ENCODE measurements at regions not wholly inside any gene's neighbourhood (a gene's known extent, or its start where the extent isn't known, plus 50 kb on each side); places are given as distances from the start of the nearest gene placed in this dataset.

- Mint-ChIP-seq H3K27ac (ENCODE audit: unreplicated experiment) (no peak overlapping the region), H3K4me3 (ENCODE audit: unreplicated experiment) (no peak overlapping the region), H3K27me3 (ENCODE audit: unreplicated experiment) (peaks cover 2% of the 10 kb centered on the region), H3K4me1 (ENCODE audit: unreplicated experiment) (no peaks in the 10 kb centered on the region), H3K9me3 (ENCODE audit: unreplicated experiment) (no peaks in the 10 kb centered on the region), H3K36me3 (ENCODE audit: low read depth, unreplicated experiment) (no peaks in the 10 kb centered on the region)
- TF ChIP-seq, protein P1, sequence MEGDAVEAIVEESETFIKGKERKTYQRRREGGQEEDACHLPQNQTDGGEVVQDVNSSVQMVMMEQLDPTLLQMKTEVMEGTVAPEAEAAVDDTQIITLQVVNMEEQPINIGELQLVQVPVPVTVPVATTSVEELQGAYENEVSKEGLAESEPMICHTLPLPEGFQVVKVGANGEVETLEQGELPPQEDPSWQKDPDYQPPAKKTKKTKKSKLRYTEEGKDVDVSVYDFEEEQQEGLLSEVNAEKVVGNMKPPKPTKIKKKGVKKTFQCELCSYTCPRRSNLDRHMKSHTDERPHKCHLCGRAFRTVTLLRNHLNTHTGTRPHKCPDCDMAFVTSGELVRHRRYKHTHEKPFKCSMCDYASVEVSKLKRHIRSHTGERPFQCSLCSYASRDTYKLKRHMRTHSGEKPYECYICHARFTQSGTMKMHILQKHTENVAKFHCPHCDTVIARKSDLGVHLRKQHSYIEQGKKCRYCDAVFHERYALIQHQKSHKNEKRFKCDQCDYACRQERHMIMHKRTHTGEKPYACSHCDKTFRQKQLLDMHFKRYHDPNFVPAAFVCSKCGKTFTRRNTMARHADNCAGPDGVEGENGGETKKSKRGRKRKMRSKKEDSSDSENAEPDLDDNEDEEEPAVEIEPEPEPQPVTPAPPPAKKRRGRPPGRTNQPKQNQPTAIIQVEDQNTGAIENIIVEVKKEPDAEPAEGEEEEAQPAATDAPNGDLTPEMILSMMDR (IDR thresholded peaks at IDR 0.05; ENCODE audit: unreplicated experiment) = no peak
- DNase-seq (ENCODE audit: low spot score) = no peak
Observed at GRCh38 chr17:74019860-74020259, 183.6 kb upstream of the RPL38 start.

DNA sequence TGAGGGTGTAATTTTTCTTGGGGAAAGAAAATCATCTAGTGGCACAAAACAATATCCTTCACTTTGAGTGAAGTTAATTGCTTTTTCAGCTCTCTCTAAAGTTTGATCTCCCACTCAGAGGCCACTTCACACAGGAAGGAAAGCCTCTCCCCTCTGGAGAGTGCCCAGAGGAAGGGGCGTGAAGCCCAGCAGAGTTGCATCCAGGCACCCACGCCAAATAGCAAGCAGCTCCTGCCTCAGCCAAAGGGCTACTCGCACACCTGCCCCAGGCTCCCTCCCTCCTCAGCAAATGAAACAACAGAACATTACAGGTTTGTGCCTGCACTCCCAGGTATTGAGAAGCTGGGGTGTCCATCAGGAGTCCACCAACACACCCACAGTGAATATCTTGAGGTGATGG, 183.0 kb upstream of the RPL38 start:
- H3K27me3 Mint-ChIP-seq (ENCODE audit: unreplicated experiment) = peaks cover 2% of the 10 kb centered on the region
- H3K4me1 Mint-ChIP-seq (ENCODE audit: unreplicated experiment) = no peaks in the 10 kb centered on the region
- TF ChIP-seq, protein P1 (IDR thresholded peaks at IDR 0.05; ENCODE audit: unreplicated experiment) = no peak
- no peak overlapping the region for H3K27ac Mint-ChIP-seq (ENCODE audit: unreplicated experiment)
- no peaks in the 10 kb centered on the region for H3K9me3 Mint-ChIP-seq (ENCODE audit: unreplicated experiment)
- H3K4me3 Mint-ChIP-seq (ENCODE audit: unreplicated experiment) = no peak overlapping the region
- H3K36me3 Mint-ChIP-seq (ENCODE audit: low read depth, unreplicated experiment) = no peaks in the 10 kb centered on the region
- no peak for DNase-seq (ENCODE audit: low spot score)

DNA sequence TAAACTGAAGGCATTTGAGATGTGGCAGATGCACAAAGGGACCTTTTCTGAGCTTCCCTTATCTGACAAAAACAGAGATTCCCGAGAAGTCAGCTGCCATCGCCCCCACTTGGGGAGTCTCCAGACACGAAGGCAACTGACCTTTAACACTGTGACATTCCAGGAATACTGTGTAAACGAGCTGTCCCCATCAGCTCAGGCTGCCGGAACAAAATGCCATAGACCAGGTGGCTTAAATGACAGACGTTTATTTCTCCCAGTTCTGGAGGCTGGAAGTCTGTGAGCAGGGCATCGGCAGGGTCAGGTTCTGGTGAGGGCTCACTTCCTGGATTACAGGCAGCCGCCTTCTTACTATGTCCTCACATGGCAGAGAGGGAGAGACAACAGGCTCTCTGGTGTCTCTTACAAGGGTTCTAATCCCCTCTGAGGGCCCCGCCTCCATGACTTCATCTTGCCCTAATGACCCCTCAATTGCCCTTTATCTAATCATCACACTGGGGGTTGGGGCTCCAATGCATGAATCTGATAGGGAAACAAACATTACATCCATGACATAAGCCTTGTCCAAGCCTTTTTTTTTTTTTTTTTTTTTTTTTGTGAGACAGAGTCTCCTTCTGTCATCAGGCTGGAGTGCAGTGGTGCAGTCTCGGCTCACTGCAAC, 178.5 kb upstream of the RPL38 start:
- no peak for DNase-seq (ENCODE audit: low spot score)
- Mint-ChIP-seq H3K9me3 (ENCODE audit: unreplicated experiment) (no peaks in the 10 kb centered on the region), H3K4me1 (ENCODE audit: unreplicated experiment) (no peaks in the 10 kb centered on the region), H3K27me3 (ENCODE audit: unreplicated experiment) (no peaks in the 10 kb centered on the region), H3K36me3 (ENCODE audit: low read depth, unreplicated experiment) (no peaks in the 10 kb centered on the region), H3K27ac (ENCODE audit: unreplicated experiment) (no peak overlapping the region), H3K4me3 (ENCODE audit: unreplicated experiment) (no peak overlapping the region)
- TF ChIP-seq, protein P1 (IDR thresholded peaks at IDR 0.05; ENCODE audit: unreplicated experiment) = no peak

DNA sequence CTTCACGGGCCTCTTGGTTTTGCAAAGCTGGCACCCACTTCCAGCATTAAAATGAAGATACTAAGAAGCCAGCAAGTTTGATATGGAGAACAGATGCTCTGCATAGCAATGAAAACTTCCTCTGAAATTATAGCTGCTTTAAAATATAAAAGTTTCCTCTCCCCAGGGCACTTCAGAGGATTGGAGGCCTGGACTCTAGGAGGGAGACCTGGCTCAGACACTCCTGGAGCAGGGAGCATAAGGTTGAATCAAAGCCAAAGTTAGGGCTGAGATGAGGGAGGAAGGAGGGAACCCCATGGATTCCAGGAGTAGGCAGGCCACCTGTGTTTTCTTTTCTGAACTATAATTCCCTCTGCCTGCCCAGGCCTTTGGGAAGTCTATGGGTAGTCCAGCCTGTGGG, 176.0 kb upstream of the RPL38 start:
- H3K4me1 Mint-ChIP-seq (ENCODE audit: unreplicated experiment) = no peaks in the 10 kb centered on the region

More for the DNA sequence above, 176.0 kb upstream of the RPL38 start:
- H3K4me3 Mint-ChIP-seq (ENCODE audit: unreplicated experiment) = no peak overlapping the region
- peaks cover 7% of the 10 kb centered on the region for H3K27me3 Mint-ChIP-seq (ENCODE audit: unreplicated experiment)
- no peaks in the 10 kb centered on the region for H3K36me3 Mint-ChIP-seq (ENCODE audit: low read depth, unreplicated experiment)
- no peak overlapping the region for H3K27ac Mint-ChIP-seq (ENCODE audit: unreplicated experiment)
- DNase-seq (ENCODE audit: low spot score) = no peak
- TF ChIP-seq, protein P1 (IDR thresholded peaks at IDR 0.05; ENCODE audit: unreplicated experiment) = no peak
- no peaks in the 10 kb centered on the region for H3K9me3 Mint-ChIP-seq (ENCODE audit: unreplicated experiment)

Measured in endothelial cell (in vitro differentiated cells).